ENCODE measurements at regions not wholly inside any gene's neighbourhood (a gene's known extent, or its start where the extent isn't known, plus 50 kb on each side); places are given as distances from the start of the nearest gene placed in this dataset.

DNA sequence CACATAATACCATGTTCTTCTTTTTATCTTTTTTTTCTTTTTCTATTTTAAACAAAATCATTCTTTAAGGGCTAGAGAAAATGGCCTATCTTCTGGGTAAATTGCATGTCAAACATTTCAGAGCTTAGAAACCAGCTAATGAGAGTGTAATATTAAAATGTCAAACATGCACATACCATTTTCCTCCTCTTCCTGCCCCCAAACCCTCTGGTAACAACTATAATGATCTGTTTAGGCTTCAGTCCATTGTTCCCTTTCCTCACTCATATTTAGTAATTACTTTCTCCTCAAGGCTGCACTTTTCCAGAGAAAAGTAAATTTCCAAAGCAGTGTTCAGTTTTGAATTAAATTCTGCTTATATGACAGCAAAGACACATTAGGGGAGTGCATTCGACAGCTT, 224.3 kb upstream of the ROBO2 start:
- DNase-seq (ENCODE audit: low read depth) = no peak
- H3K4me3 ChIP-seq (ENCODE audit: low read length) = no peak overlapping the region
- TF ChIP-seq, protein P1, sequence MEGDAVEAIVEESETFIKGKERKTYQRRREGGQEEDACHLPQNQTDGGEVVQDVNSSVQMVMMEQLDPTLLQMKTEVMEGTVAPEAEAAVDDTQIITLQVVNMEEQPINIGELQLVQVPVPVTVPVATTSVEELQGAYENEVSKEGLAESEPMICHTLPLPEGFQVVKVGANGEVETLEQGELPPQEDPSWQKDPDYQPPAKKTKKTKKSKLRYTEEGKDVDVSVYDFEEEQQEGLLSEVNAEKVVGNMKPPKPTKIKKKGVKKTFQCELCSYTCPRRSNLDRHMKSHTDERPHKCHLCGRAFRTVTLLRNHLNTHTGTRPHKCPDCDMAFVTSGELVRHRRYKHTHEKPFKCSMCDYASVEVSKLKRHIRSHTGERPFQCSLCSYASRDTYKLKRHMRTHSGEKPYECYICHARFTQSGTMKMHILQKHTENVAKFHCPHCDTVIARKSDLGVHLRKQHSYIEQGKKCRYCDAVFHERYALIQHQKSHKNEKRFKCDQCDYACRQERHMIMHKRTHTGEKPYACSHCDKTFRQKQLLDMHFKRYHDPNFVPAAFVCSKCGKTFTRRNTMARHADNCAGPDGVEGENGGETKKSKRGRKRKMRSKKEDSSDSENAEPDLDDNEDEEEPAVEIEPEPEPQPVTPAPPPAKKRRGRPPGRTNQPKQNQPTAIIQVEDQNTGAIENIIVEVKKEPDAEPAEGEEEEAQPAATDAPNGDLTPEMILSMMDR (conservative IDR thresholded peaks at IDR 0.05; ENCODE audit: low read length) = no peak

DNA sequence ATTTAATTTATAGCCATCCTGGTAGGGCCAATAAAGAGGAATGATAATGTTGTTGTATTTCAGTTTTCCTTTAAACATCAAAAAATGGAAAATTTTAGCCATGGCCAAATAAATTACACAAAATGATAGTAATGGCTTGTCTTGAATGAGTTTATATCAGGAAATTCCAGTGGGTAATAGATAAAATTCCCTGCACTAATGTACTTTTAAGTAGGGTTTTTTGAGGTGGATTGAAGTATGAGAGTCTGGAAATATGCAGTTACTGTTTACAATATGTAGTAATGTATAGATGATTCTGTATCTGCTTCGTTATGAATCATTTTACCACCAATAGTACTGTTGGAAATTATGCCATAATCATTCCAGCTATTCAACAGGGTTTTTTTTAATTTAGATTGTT, 219.4 kb upstream of the ROBO2 start:
- DNase-seq (ENCODE audit: low read depth) = no peak
- TF ChIP-seq, protein P1 (conservative IDR thresholded peaks at IDR 0.05; ENCODE audit: low read length) = no peak

DNA sequence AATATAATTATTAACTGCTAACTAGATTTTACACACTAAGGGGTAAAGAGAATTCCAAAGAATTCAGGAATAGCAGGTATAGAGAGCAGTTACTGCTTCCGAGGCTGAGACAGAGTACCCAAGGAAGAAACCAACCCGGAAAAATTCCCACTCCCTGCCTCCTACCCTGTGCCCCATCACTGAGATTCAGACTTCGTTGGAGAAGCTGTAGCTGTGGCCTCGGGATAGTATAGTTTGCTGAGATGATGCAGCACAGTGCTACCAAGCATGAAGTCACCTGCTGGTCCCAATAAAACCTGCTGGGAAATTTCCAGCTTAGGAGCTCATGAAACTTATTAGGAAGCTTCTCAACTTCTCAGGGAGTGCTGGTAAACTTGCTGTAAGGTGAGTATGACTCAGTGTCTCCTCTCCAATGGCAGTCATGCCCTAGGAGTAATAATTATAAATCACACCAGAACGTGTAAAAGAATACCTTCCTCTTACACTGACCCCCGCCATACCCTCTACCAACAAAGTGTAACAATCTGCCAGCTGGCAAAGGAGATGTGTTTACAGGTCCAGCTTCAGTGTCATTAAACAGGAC, 215.2 kb upstream of the ROBO2 start:
- no peak for DNase-seq (ENCODE audit: low read depth)
- no peak overlapping the region for H3K4me3 ChIP-seq (ENCODE audit: low read length)
- TF ChIP-seq, protein P1 (conservative IDR thresholded peaks at IDR 0.05; ENCODE audit: low read length) = no peak

More for the DNA sequence above, 219.4 kb upstream of the ROBO2 start:
- no peak overlapping the region for H3K4me3 ChIP-seq (ENCODE audit: low read length)

DNA sequence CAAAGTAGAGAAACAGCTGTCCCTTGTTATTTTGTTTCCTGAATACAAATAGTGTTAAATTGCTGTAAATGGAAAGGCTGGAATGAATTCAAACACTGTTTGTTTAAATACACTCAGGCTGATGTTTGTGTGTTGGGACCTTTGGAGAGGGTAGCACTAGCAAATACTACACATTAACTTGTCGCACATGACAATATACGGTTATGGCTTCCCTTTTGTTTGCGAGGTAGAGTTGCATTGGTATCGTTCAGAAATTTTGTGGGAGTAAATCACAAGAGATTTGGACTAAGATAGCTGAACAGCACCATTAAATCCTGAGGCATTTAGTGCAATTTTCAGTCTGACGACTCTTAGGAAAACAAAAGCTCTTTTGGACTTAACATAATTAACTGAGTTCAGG, 213.0 kb upstream of the ROBO2 start:
- no peak for DNase-seq (ENCODE audit: low read depth)
- TF ChIP-seq, protein P1 (conservative IDR thresholded peaks at IDR 0.05; ENCODE audit: low read length) = no peak
- H3K4me3 ChIP-seq (ENCODE audit: low read length) = no peak overlapping the region

DNA sequence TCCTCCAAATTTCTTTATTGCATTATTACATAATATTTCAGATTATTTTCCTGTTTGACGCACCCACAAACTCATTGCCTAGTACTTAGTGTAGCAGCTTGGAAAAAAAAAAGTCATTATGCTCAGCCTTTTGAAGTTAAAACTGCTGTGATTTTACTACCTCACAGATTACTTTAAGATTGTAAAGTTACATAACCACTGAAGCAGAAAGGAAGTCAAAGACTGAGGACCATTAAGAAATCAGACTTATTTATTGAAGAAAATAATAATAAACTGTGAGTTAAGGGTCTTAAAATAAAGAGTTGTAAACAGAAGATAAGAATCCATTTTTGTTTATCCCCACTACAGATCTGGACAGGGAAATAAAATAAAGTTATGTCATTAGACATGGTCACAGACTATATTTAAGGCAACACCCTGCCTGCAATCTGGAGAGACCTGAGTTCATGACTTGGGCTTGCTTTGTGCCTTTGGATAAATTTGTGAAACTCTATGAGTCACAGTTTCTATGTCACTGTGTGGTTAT, 212.1 kb upstream of the ROBO2 start:
- no peak overlapping the region for H3K4me3 ChIP-seq (ENCODE audit: low read length)
- TF ChIP-seq, protein P1 (conservative IDR thresholded peaks at IDR 0.05; ENCODE audit: low read length) = no peak
- DNase-seq (ENCODE audit: low read depth) = no peak

DNA sequence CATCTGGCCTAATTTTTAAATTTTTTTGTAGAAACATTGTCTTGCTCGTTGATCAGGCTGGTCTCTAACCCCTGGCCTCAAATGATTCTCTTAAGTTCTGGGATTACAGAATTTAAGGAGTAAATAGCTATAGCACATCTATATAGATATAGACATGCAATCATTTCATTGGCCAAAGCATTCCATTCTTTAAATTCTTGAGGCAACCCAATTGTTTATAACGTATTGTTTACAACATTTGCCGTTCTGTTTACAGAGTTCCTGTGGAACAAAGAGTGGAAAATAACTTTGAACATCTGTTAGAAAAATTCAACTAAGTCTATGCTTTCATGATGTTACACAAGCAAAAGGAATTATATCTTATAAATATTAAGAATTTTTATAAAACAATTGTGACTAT, 205.2 kb upstream of the ROBO2 start:
- TF ChIP-seq, protein P1 (conservative IDR thresholded peaks at IDR 0.05; ENCODE audit: low read length) = no peak
- no peak for DNase-seq (ENCODE audit: low read depth)

DNA sequence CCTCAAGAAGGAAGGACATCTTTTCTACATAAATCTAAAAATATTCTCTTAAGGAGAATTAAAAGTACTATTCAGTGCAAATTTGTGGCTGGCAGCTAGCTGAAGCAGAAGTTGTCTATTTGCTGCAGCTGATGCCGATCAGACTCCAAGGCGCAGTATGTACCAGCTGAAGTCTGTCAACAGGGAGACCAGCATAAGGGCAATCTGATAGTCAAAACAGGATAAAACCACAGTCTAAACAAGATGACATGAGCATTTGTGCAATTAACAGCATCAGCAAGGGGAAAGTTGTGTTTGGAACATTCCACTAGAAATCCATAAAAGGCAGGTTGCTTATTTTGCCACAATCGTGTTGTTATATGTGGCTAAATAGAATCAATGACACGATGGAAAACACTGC, 198.2 kb upstream of the ROBO2 start:
- TF ChIP-seq, protein P1 (conservative IDR thresholded peaks at IDR 0.05; ENCODE audit: low read length) = no peak
- no peak for DNase-seq (ENCODE audit: low read depth)
- H3K4me3 ChIP-seq (ENCODE audit: low read length) = no peak overlapping the region

More for the DNA sequence above, 205.2 kb upstream of the ROBO2 start:
- H3K4me3 ChIP-seq (ENCODE audit: low read length) = no peak overlapping the region

All from AG10803 (cell line).